GM19468 (cell line): ENCODE measurements at regions not wholly inside any gene's neighbourhood (a gene's known extent, or its start where the extent isn't known, plus 50 kb on each side); places are given as distances from the start of the nearest gene placed in this dataset.

Experiments used
- ATAC-seq: cut with Tn5 transposase; IDR thresholded peaks from one replicate; pipeline ENCODE4 v1.9.1; 2021; ENCODE audit warnings: mild to moderate bottlenecking, moderate library complexity, moderate number of reproducible peaks; ENCODE audit not compliant: unreplicated experiment; ENCODE audit errors: extremely low read depth

GRCh38 chr14:85438001-85438400 is 91.9 kb upstream of the FLRT2 start:
- ATAC-seq, result no peak

GRCh38 chr14:85438481-85438942 is 91.4 kb upstream of the FLRT2 start:
- no peak for ATAC-seq

GRCh38 chr14:85439696-85440328 is 90.1 kb upstream of the FLRT2 start:
- ATAC-seq, result no peak

GRCh38 chr14:85441909-85442643 is 87.9 kb upstream of the FLRT2 start:
- no peak for ATAC-seq

GRCh38 chr14:85442996-85443395 is 86.9 kb upstream of the FLRT2 start:
- ATAC-seq, result no peak

- no peak for ATAC-seq
Measured at GRCh38 chr14:85444635-85445034, 85.3 kb upstream of the FLRT2 start.

GRCh38 chr14:85445151-85445795 is 84.7 kb upstream of the FLRT2 start:
- no peak for ATAC-seq

GRCh38 chr14:85447883-85448282 is 82.1 kb upstream of the FLRT2 start:
- no peak for ATAC-seq

GRCh38 chr14:85451421-85451820 is 78.5 kb upstream of the FLRT2 start:
- ATAC-seq, result no peak

- ATAC-seq, result no peak
Measured at GRCh38 chr14:85453401-85454225, 76.3 kb upstream of the FLRT2 start.

- ATAC-seq, result no peak
Measured at GRCh38 chr14:85454226-85454813, 75.6 kb upstream of the FLRT2 start.

- no peak for ATAC-seq
Measured at GRCh38 chr14:85459361-85460000, 70.5 kb upstream of the FLRT2 start.

GRCh38 chr14:85461432-85462133 is 68.4 kb upstream of the FLRT2 start:
- no peak for ATAC-seq

- no peak for ATAC-seq
Measured at GRCh38 chr14:85463512-85463911, 66.4 kb upstream of the FLRT2 start.

GRCh38 chr14:85464135-85464895 is 65.6 kb upstream of the FLRT2 start:
- ATAC-seq, result no peak

- ATAC-seq, result no peak
Measured at GRCh38 chr14:85466678-85467077, 63.3 kb upstream of the FLRT2 start.

- ATAC-seq, result no peak
Measured at GRCh38 chr14:85468816-85469215, 61.1 kb upstream of the FLRT2 start.

GRCh38 chr14:85471156-85471555 is 58.8 kb upstream of the FLRT2 start:
- no peak for ATAC-seq
